ENCODE measurements at regions not wholly inside any gene's neighbourhood (a gene's known extent, or its start where the extent isn't known, plus 50 kb on each side); places are given as distances from the start of the nearest gene placed in this dataset.
"Not testable (repeated sequence)": the region's sequence is repeated elsewhere in the genome, so short reads cannot be mapped to it uniquely, and the experiment has no call there.

- DNase-seq = no peak
Observed at GRCh38 chr13:91032104-91032503, 315.4 kb upstream of the MIR17HG start.

- DNase-seq = no peak
Observed at GRCh38 chr13:91036886-91037285, 310.6 kb upstream of the MIR17HG start.

- DNase-seq = no peak
Observed at GRCh38 chr13:91042870-91043269, 304.6 kb upstream of the MIR17HG start.

DNA sequence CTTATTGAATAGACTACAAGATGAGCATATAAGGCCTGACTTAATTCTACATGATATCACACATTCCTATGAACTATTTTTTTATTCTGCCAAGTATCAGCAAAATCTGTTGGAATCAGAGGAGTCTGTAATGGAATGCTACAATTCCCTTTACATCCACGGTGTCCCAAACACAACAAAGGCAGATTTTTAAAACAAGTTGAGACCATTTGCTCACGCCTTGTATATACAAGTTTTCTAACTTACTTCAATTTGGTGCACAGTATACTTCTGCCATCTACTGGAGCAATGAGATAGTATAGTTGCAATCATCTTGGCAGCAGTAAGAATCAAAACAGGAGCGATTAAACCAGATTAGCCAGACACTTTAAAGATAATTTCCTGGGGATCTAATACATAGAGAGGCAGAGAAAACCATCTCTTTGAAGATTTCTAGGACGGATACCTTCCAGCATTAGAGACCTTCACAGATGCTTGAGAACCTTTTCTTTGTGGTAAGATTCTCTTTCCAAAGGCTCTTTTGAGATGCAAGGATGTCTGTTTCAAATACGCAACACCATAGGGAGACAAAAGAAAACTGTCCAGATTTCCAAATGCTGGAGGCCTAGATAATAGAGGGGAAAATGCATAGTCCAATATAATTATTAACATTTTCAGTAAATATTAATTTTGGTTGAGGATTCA lies 302.0 kb upstream of the MIR17HG start:
- DNase-seq = no peak

DNA sequence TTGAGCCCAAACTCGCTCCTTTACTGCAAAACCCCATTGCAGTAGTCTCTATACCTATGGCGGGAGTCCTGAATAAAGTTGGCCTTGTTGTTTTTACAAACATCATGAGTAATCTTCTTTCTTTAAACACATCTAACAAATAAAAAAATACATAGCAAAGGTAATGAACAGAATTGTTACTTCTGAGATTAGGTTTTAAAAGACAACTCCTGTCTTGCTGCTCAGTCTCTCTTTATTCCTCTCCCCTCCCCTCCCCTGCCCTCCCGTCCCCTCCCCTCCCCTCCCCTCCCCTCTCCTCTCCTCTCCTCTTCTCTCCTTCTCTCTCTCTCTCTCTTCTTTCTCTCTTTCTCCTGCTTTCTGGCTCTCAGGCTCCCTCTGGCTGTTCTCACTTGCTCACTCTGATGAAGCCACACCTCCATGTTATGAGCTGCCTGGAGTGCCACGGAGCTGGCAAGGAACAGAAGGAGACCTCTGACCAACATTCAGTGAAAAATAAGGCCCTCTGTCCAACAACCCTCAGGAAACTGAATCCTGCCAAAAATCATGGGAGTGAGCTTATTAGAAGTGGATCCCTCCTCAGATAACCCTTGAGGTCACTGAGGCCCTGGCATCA lies 300.7 kb upstream of the MIR17HG start:
- no peak for DNase-seq

DNA sequence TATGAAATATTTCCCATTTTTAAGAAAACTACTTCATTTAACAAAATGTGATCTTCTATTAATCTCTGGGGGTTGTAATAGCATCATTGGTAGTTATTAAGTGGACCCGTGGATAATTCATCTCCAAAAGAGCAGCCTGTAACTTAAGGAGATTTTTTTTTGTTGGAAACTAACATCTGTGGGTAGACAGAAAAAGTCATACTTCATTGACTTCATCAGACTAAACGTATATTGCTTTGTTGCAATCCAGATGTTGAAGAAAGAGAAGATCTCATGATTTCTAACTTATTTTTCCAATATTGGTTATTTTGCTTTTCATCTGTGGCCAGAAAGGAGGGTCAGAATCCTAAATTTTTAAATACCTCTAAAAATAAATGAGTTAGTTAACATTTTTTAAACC lies 296.5 kb upstream of the MIR17HG start:
- DNase-seq = no peak

GRCh38 chr13:91052876-91053275 lies 294.6 kb upstream of the MIR17HG start:
- DNase-seq = no peak

DNA sequence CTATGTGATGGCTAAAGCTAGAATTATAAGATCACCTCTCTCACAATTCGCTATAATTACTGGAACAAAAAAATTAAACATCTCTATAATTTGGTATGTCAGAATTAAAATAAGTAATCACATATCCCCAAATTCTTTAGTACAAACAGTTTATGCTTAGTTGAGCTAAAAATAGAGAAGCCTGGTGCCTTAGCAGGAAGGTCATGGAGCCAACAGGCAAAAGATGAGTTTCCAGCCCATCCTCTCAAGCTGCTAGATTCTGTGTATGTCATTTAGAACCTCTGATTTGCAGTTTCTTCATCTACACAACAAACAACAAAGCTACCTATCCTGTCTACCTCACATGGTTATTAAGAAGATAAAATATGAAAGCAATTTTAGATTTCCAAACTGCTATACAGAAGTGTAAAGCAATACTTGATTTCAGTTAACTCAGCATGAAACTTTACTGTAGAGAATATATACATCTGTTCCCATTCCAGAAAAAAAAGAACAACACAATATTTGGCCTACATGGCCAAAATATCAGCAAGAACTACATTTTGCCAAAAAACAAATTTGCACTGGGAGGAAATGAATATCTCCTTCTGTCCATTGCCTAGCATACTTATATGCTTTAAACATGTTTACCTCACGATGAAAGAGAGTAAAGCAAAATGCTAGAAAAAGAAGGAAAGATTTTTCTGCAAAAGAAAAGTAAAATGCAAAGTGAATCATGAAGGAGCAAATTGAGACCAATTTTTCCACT lies 294.0 kb upstream of the MIR17HG start:
- no peak for DNase-seq

GRCh38 chr13:91054902-91055301 lies 292.6 kb upstream of the MIR17HG start:
- no peak for DNase-seq

- DNase-seq = no peak
Observed at GRCh38 chr13:91056746-91057145, 290.7 kb upstream of the MIR17HG start.

GRCh38 chr13:91057507-91057906 lies 290.0 kb upstream of the MIR17HG start:
- not testable (repeated sequence) for DNase-seq

GRCh38 chr13:91058066-91058465 lies 289.4 kb upstream of the MIR17HG start:
- DNase-seq = no peak

DNA sequence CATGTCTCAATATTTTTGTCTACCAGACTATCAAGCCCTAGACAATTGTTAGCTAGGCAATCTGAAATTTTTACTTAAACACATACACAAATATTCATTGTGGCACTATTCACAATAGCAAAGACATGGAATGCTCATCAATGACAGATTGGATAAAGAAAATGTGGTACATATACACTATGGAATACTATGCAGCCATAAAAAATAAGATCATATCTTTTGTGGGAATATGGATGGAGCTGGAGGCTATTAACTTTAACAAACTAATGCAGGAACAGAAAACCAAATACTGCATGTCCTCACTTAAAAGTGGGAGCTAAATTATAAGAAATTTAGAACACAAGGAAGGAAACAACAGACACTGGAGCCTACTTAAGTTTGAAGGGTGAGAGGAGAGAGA lies 288.6 kb upstream of the MIR17HG start:
- DNase-seq = no peak

- no peak for DNase-seq
Observed at GRCh38 chr13:91066745-91067144, 280.7 kb upstream of the MIR17HG start.

DNA sequence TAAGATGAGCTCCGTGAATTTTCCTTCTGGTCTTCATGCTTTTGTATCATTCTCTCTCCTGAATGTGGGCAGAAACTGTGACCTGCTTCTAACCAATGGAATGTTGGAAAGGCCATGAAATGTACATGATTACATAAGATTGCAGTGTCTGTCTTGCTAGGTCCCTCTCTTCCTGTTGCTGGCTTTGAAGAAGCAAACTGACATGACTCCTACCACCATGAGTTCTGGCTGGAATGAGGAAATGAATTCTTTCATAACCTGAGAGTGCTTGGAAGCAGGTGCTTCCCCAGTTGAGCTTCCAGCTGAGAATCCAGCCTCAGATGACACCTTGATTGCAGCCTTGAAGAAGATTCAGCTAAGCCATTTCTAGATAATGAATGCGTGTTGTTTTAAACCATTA lies 275.0 kb upstream of the MIR17HG start:
- DNase-seq = no peak

DNA sequence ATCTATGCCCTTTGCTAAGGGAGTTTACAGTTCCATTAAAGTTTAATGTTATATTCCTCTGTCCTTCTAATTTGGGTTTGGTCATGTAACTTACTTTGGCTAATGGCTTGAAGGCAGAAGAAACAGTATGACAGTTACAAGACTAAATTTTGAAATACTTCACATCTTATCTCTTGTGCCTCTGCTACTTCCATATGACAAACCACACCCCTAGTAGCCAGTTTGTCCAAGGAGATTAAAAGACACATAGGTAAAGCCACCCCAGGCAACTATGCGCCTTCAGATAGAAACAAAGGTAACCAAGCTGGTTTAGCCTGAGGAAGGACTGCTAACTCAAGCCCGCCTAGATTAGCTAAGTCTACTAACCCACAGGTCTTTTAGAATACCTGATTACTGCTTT lies 273.4 kb upstream of the MIR17HG start:
- no peak for DNase-seq

GRCh38 chr13:91076830-91077229 lies 270.7 kb upstream of the MIR17HG start:
- no peak for DNase-seq

- DNase-seq = no peak
Observed at GRCh38 chr13:91078093-91078679, 269.3 kb upstream of the MIR17HG start.

- DNase-seq = no peak
Observed at GRCh38 chr13:91079176-91079575, 268.3 kb upstream of the MIR17HG start.

DNA sequence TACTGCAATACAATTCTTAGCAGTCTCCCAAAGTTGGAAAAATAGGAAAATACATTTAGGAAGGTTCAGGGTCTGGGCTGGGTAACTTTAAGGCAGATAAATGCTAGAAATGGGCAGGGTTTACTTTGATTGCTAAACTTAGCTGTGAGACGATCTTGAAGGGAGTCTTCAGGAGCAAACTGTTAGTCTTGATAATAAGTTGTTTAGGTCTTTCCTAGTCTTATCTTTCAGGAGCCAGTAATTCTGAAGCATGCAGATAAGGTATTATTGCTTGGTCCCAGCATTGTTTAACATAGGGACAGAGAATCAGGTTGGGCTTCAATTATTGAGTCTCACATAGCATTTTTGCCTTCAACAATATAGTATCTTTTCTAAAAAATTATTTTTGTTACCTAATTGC lies 262.4 kb upstream of the MIR17HG start:
- no peak for DNase-seq

- no peak for DNase-seq
Observed at GRCh38 chr13:91086936-91087716, 260.4 kb upstream of the MIR17HG start.

GRCh38 chr13:91097269-91097668 lies 250.2 kb upstream of the MIR17HG start:
- DNase-seq = no peak

- no peak for DNase-seq
Observed at GRCh38 chr13:91099877-91100276, 247.6 kb upstream of the MIR17HG start.
